DMS 273 (cell line): ENCODE measurements at regions not wholly inside any gene's neighbourhood (a gene's known extent, or its start where the extent isn't known, plus 50 kb on each side); places are given as distances from the start of the nearest gene placed in this dataset.

Experiments
- DNase-seq: peaks from one replicate; lab custom pipeline; 2025; ENCODE audit not compliant: unreplicated experiment; lab: John Stamatoyannopoulos, UW

DNA sequence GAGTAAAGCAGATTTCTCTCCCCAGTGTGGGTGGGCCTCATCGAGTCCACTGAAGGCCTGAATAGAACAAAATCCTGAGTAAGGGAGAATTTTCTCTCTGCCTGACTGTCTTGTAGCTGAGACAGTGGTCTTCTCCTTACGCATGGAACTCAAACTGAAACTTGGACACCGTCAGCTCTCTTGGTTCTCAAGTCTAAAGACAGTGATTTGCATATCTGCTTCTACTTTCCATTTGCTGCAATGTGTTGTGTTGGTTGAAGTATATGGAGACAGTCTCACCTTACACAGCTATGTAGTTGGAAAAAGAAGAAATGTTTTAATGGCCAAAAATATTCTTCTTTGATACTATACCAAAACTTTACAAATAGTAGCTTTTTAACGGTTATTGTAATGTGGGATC lies 160.2 kb upstream of the LMNTD1 start:
- DNase-seq = no peak

DNA sequence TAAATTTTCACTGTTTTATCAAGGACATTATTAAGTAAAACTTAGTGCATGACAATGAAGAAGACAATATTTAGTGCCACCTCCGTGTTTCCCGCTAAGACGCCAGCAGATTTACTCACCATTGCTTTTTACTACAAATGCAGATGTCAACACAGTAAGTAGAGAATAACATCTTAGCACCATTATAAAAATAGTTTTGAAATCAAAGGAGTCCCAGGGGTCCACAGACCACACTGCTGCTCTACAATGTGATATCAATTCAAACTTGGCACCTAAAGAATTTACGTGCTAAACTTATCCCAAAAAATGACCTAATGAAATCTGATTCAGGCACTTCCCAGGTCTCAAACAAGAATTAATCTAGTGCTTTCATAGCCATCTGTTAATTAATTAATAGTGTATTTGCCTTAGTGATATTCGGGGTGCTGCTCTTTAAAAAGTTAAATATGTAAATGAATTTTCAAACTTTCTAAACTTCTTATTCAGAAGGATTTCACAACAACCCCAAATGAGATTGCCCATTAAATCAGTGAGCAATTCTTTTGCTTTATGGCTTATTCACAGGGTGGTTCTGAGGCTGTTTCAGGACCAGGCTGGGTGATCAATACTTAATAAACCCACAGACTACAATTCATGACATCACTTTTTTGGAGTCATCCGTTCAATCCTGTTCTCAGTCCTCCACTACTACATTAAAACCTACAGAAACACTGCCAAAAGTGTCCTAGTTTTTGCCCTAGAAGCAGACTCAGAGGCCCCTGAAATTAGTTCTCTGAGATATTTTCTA lies 161.3 kb upstream of the LMNTD1 start:
- DNase-seq = no peak

DNA sequence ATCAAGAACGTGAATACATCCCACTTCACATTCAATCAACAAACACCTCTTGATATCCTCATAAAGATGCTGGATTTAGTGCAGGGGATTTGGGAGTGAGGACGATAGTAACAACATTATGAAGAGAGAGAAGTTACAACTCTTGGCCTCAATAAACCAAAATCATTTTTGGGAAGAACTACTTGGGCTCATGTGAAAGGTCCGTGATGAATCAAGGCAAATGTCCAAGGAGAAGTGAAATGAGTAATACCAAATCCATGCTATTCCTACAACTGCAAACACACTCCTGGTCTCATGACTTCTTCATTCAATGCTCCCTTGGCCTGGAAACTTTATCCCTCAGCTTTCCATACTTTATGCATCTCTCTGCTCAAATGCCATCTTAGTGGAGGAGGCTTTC lies 162.0 kb upstream of the LMNTD1 start:
- no peak for DNase-seq

DNA sequence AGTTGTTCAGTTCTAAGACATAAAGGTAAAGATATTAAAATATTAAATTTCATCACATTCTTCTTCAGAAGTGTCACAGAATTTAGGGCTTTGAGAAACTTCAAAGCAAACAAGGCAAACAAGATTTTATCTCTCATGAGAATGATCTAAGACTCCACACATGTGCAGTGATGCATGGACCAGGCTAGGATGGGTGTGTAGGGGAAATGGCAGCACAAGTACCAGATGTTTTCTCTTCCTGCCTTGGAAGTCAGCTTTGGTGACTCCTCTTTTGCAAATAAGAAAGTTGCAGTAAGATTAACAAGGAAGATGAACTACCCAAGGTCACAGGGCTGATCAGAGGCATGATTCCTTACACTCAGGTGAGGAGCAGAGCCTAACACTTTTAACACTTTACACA lies 163.8 kb upstream of the LMNTD1 start:
- DNase-seq = no peak

DNA sequence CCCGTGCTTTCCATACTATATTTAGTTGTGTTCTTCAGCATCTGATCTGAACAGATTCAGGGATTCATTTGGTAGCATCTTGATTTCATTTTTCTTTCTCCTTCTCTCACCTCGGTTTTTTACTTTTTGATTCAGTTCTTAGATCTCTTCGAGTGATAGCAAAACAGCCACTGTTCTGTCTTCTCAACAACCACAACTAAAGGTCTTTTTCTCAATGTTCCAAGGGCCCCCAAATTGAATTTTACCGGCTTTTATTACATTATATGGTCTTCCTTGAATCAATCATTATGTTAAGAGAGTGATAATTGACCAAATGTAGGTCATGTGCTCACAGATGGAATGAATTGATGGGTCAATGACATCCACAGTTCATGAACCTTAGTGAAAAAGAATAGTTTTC lies 164.5 kb upstream of the LMNTD1 start:
- DNase-seq = no peak

DNA sequence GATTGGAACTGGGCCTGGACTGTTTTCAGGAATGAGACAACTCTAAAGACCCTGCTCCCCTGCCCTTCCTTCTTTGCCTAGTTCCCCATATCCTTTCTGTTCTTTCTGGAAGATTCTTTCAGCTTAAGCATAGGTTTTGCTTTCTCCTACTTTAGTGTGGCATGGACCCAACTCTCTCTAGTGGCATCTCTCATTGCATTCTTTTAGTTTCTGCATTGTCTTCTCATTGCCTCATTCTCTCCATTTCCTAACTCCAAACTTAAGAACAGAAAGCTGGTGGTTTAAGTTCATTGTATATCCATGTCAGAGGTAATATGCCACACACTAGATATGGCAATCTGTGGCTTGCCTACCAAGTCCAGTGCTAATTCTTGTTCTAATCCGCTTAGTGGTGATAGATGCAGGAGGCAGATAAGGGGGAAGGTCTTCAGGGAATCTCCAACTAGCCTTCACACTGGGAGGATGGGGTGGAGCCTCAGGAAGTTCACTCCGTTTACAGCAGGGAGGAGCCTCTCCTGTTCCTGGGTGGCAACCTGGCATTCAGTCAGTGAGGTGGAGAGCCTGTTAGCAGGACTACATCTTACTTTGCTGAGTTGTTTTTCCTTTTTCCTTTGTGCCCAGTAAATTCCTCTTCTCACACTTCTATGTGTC lies 165.1 kb upstream of the LMNTD1 start:
- no peak for DNase-seq

DNA sequence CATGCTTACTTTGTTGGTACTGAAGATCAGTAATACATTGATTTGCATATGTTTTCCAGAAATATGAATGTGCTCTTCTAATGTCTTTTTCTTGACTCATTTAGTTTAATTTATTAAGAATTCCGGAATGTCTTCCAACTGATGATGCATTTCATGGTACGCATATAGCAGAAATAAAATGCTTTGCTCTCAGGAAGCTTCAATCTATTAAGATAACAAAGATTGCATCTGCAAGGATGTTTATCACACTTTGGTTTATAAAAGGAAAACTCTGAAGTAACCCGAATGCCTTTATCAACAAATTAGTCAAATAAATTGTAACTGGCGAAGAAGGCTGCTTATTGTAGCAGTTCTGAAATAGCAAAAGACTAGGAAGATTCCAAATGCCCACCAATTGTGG lies 166.4 kb upstream of the LMNTD1 start:
- no peak for DNase-seq

DNA sequence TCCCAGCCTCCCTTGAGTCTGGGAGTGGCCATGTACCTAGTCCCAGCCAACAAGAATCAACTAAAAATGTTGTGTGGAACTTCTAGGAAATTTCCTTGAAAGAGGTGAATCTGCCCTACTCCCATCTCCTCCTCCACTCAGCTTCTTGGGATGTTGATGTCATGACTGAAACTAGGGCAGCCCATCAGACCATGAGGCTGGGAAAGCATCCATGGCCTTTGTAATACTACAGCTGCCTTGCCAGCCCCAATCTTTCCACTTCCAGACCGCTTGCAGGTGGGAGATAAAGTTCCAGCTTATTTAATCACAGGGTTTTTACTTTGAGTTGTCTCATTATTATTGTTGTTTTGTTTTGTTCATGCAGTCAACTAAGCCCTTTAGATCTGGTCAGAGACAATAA lies 170.3 kb upstream of the LMNTD1 start:
- DNase-seq = no peak

DNA sequence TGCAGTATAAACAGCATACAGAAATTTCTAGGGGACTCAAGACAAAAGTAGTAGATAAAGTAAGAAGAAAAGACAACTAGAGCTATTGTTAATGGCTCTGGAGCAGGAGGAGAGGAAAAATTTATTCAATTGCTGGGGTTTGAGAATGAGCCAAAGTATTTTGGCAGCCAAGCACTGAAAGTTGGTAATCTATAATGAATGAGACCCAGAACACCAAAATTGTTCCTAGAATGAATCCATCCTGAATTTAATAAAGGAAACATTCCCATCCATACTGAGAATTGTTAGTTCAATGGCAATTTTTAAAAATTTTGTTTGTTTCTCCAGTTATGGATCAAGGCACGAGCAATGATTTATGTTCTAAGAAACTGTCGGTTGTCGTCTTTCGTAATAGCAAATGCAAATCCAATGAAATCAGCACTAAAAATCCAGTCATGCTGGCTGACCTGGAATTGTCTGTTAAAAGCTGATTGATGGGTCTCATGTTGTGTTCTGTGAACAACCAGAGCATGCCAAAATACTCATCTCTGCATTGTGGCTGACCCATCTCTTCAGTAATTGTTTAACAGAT lies 170.9 kb upstream of the LMNTD1 start:
- DNase-seq = no peak

DNA sequence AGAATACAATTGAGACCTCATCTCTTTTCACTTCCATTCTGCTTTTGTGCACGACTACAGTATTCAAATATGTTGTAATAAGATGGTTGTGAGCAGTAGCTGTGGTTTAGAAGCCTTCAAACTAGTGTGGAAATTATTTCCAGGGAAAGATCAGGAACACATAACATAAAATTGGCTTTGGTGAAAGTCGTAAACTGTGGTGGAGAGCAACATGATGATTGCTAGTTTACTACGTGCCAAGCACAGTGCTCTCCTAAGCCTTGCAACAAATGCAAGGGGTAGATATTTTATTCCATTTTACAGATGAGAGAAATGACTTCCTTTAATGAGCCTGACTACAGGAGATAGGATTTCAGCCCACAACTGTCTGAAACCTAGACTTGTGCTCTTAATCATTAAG lies 172.4 kb upstream of the LMNTD1 start:
- DNase-seq = no peak

DNA sequence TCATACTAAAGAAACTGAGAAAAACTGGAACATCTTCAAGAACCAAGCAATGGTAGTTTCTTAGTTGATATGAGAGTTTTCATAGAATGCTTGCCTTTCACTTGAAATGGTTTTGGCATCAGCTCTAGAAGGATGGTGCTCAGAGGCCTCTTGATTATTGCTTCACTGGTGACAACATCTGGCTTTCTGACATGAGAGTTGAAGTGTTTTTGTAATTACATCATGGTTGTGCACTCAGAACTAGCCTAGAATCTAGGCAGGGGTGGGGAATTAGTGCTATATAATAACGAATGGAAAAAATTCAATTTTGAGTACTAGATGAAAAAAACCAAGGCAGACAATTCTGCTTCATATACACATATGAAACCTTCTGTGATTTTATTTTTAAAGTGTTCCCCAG lies 172.8 kb upstream of the LMNTD1 start:
- DNase-seq = peak; percentile 9

DNA sequence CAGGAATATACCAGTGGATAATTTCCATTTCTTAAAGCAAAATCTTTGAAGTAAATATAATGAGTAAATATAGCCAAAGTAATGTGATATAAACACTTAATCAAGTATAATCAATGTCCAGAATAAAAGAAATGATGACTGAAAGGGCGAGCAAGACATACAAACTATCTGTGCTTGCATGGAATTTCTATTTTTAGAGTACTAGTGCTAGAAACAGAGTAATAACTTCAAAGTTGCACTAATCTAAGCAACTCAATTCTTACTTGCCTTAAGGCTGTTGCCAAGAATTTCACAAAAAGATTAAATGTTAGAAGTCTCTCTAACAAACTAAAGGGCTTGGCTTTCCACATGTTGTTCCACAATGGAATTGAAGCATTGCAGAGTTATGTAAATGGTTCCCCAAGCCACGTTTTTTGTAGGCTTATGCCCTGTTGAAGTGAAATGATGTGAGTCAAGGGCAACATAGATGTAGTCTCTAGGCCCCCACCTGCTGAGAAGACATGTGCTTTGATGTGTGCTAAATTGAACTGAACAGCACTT lies 175.0 kb upstream of the LMNTD1 start:
- DNase-seq = no peak

DNA sequence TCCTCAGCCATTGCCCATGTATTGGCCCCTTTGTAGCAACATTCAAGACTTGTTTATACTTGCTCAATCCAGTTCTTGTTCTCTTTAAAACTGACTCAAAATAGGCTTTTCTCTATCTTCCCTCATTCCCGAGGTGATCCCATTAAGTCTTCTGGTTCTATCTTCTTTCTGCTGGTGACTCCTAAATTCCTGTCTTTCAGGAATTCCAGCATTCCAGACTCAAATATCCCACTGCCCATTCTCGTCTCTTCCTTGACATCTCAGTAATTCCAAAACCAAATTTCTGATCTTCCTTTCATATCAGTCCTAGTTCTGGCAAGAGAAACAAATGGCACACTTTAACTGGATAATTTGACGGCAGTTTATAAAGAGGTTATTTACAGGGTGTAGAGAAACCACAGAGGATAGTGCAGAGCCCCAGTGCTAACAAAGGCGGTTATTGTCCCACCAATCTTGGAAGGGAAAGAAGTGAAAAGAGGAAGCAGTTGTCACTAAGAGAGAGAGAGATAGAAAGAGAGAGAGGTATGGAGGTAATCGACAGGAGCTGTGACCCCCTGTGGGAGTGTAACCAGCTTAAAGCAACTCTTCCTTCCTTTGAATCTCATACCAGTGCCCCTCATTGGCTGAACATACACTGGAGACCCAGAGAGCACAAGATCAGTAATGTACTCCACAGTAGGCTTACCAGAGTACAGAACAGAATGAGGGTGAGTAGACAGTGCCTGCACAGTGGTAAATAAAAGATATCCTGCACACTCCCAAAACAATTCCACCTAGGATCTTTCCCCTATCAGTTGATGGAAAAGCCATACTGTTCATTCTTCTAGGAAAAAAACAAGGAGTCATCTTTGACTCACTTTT lies 177.6 kb upstream of the LMNTD1 start:
- DNase-seq = no peak

DNA sequence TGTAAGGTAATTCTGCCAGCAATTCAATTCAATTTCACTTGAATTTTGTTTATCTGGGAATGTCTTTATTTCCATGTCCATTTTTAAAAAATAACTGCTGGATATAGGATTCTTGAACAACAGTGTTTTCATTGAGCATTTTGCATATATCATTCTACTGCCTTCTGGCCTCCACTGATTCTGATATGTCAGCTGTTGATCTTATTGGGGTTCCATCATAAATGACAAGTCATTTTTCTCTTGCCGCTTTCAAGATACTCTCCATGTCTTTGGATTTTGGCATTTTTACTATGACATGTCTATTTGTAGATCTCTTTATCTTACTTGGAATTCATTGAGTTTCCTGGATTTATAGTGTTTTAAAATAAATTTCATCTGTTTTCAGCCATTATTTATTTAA lies 180.5 kb upstream of the LMNTD1 start:
- DNase-seq = no peak

DNA sequence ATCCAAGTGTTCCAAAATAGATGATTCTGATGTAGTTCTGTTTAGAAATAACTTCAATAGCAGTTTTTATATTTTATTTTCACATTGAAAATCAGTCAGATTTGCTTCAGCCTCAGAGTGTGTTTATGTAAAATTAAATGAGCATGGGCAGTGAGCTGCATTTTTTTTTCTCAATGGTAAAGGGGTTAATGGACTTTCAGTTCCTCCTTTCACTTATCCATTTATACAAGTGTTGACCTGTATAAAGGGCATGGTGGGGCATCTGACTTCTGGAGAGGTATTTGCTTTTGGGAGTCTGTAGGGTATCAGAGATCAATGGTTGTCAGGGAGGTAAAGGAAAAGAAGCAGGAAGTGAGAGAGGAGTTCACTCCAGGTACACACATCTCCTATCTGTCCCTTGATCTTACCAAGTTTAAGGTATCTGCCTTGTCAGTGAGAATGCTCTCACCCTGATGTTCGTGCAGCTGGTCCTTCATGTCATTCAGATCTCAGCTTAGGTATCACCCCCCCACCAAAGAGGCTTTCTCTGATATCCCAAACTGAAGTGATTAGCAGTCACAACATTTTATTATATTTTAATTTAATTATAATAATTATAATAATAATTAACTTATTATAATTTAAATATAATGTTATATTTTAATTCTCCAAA lies 181.6 kb upstream of the LMNTD1 start:
- no peak for DNase-seq

DNA sequence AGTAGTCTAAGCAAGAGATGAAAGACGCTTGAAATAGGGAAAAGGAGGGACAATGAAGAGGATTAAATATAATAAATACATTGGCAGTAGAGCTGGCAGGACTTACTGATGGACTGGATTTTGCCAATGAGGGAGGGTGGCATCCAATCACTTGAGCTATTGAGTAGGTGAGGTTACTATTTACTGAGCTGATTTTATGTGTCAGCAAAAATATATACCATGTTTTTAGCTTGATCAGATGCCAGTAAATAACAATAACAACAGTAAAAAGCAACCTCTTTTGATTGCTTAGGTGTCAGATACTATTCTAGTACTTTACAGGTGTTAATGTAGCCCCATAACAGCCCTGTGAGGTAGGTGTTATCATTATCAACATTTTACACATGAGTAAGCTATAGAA lies 187.5 kb upstream of the LMNTD1 start:
- no peak for DNase-seq

DNA sequence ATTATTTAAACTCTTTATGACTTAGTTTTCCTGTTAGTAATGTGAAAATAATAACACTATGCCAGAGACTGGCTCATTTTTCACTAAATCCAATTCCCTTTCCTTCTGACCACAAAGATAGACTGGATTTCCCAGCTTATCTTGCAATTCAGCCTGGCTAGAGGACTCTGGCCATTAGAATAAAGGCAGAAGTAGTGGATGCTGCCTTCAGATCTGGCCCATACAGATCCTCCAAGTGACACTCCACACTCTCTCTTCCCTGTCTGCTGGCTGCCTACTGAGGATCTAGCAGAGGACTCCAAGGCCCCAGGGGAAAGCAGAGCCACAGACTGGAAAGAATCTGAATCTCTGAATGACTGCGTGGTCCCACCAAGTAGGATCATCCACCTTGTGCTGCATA lies 188.8 kb upstream of the LMNTD1 start:
- no peak for DNase-seq

DNA sequence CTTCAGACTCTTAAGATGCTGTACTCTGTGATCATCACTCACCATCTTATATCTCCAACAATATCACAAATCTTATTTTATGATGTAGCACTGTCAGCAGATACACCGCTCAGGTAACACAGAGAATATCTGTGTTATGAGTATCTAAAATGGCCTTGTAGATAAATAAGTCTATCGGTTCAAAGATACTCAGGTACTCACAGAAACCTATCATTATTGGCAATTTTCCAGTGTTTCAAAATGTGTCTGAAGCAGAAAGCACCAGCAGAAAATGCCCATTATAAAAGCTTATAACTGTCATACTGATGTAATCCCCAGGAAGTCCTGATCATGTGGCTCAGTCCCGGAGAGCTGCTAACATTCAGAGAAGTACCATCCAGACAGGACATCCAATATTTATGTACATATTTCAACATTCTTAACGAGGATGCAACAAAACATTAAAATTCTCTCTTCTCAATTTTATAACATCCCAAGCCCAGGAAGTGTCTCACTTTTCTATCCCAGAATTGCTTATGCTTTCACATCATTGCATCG lies 190.7 kb upstream of the LMNTD1 start:
- no peak for DNase-seq

DNA sequence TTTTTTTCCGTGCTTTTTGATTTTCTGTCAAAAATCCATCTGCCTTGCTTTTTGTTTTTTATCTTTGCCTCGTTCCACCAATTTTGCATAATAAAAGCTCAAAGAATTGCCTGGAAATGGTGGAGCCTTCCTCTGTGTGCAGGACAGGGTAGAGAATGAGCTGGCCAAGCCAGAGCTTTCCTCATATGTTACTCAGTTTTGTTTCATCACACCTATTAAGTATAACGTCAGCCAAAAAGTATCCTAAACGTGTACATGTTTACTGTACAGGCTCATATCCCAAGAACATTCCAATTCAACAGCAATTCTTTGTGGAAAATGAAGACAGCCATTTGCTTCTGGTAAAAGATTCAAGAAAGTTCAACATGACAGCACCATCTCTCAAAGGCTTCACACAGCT lies 191.2 kb upstream of the LMNTD1 start:
- DNase-seq = no peak

DNA sequence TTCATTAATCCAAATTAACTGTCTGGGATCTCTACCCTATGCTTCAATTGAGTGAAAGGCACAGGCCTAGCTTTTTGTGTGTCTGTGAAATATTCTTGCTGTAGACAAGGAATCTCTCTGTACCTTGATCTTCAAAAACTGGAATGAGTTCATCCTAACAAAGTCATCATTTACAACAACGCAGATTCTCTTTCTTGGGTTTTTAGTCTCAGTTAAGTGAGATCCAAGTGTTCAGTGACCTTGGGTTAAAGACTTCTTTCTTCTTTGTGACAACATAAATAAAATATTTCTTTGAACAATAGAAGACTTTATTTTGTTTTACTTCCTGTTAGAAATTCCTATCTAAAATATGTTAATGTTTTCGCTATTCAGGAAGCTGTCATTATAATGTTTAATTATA lies 192.2 kb upstream of the LMNTD1 start:
- DNase-seq = no peak

DNA sequence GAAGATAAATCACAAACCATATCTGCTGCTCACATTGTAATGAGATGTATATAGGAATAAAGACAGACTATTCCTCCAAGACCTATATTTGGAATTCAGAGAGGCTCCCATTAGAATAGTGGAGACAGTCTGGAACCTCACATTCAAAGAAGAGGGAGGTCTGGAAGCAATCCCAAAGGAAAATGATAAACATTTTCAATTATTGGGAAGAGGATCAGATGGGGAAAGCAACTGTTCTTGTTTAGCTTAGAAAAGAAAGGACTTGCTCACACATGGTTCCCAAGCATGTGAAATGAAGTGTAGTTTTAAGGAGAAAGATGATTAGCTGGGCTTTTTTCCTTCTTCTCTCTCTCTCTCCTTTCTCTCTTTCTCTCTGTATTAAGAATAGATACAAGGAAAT lies 193.0 kb upstream of the LMNTD1 start:
- no peak for DNase-seq
